Upper lobe of left lung (tissue), 6 donors: ENCODE measurements at regions not wholly inside any gene's neighbourhood (a gene's known extent, or its start where the extent isn't known, plus 50 kb on each side); places are given as distances from the start of the nearest gene placed in this dataset.

ENCODE experiments used
- ATAC-seq, 2 donors: fragments of 200-7000 bp; cut with Tn5 transposase; one replicate each; pipeline ENCODE4 v1.9.1; 2022; ENCODE audit warnings: mild to moderate bottlenecking in 2 of 2, moderate library complexity in 2 of 2; ENCODE audit not compliant: low FRiP score in 2 of 2
- DNase-seq, 2 donors: peaks; one replicate each; pipeline ENCODE4 v3.0.0-alpha.2; 2019 to 2020
- H3K27ac ChIP-seq, 4 donors: fragments of 200-600 bp; sonication (generic); one replicate each; pipeline ENCODE4 v1.5.1; 2016 to 2019
- H3K27me3 ChIP-seq, 4 donors: fragments of 200-600 bp; sonication (generic); one replicate each; pipeline ENCODE4 v1.5.1; 2017 to 2019
- H3K36me3 ChIP-seq, 4 donors: fragments of 200-600 bp; sonication (generic); one replicate each; pipeline ENCODE4 v1.5.1; 2016 to 2019
- H3K4me1 ChIP-seq, 4 donors: fragments of 200-600 bp; sonication (generic); one replicate each; pipeline ENCODE4 v1.5.1; 2018 to 2019
- H3K4me3 ChIP-seq, 4 donors: fragments of 200-600 bp; sonication (generic); one replicate each; pipeline ENCODE4 v1.5.1; 2017 to 2019; ENCODE audit warnings: mild to moderate bottlenecking in 2 of 4, moderate library complexity in 1 of 4
- H3K9me3 ChIP-seq, 4 donors: fragments of 200-600 bp; sonication (generic); one replicate each; pipeline ENCODE4 v1.5.1; 2018 to 2019
- EP300 ChIP-seq, 4 donors: sonication (generic); formaldehyde crosslinking; IDR thresholded peaks; one replicate each; pipeline ENCODE4 v1.5.1; 2017; ENCODE audit warnings: antibody characterized with exemption in 4 of 4, control low read depth in 2 of 4
- POLR2A ChIP-seq, 4 donors: fragments of 450-650 bp; IDR thresholded peaks; one replicate each; pipeline ENCODE4 v1.5.1; 2016 to 2017; ENCODE audit warnings: antibody characterized with exemption in 4 of 4, mild to moderate bottlenecking in 2 of 4
- POLR2AphosphoS5 ChIP-seq, 2 donors: sonication (generic); formaldehyde crosslinking; IDR thresholded peaks; one replicate each; pipeline ENCODE4 v1.5.1; 2017; ENCODE audit warnings: antibody characterized with exemption in 2 of 2
- WGBS, 2 donors: methylation state at CpG; one replicate each; pipeline ENCODE4 v1.1.5; 2017 to 2018; 5-methylcytosine and 5-hydroxymethylcytosine counted together
- TF ChIP-seq, protein P1 (sequence below), 6 experiments: fragments of 450-650 bp in 4 of 6; fragments of 200-600 bp in 2 of 6; sonication (generic) in 2 of 6; IDR thresholded peaks; one replicate each; pipeline ENCODE4 v1.5.1; 2016 to 2019; ENCODE audit warnings: antibody characterized with exemption in 6 of 6
- donor health status: DM: no; HTN: no; CAD: no; lungs with moderate emphysema.
- donor health status: DM: no; HTN: yes; CAD: no; lungs with severe emphysema.

DNA sequence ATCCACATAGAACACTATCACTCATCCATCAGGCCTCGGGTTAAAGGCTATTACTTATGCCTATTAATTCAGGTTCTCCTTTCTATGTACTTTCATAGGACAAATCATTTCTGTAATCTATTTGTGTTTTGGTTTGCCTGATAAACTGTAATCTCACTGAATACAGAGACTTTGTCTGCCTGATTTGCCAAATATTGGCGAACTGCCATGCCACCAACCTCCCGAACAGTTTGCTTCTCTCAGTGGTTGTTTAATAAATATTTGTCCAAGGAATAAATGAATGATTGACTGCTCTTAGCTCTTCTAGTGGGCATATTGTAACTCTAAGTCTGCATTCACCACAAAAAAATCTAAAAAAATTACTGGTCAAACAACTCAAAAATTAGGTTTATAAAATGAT, 170.1 kb upstream of the ZFP64 start:
- ATAC-seq = no peak

DNA sequence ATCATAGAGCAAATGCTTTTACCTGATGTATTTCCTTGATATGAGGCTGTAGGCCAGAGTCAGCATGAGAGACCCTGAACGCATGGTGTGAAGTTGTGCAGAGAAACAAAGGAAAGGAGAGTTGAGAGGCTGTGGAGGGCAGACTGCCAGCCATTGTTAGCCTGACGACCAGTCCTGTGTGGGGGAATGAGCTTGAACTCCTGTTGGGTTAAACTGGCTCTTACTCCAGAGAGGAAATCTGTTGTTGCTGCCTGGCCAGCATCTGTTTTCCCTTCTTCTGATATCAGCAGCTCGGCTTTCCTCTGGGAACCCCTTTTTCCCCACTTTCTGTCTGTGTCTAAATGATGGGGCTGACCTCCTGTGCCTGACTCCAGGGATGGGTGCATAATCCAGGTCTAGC, 158.2 kb upstream of the ZFP64 start:
- no peak for TF ChIP-seq EP300 (IDR thresholded peaks at IDR 0.05)
- TF ChIP-seq POLR2AphosphoS5 (IDR thresholded peaks at IDR 0.05) = no peak
- TF ChIP-seq, protein P1, sequence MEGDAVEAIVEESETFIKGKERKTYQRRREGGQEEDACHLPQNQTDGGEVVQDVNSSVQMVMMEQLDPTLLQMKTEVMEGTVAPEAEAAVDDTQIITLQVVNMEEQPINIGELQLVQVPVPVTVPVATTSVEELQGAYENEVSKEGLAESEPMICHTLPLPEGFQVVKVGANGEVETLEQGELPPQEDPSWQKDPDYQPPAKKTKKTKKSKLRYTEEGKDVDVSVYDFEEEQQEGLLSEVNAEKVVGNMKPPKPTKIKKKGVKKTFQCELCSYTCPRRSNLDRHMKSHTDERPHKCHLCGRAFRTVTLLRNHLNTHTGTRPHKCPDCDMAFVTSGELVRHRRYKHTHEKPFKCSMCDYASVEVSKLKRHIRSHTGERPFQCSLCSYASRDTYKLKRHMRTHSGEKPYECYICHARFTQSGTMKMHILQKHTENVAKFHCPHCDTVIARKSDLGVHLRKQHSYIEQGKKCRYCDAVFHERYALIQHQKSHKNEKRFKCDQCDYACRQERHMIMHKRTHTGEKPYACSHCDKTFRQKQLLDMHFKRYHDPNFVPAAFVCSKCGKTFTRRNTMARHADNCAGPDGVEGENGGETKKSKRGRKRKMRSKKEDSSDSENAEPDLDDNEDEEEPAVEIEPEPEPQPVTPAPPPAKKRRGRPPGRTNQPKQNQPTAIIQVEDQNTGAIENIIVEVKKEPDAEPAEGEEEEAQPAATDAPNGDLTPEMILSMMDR (IDR thresholded peaks at IDR 0.05) = no peak
- no peak for TF ChIP-seq POLR2A (IDR thresholded peaks at IDR 0.05)
- Histone ChIP-seq H3K27me3 (no peaks in the 10 kb centered on the region), H3K9me3 (no peaks in the 10 kb centered on the region), H3K36me3 (no peaks in the 10 kb centered on the region), H3K27ac (no peak overlapping the region), H3K4me1 (no peaks in the 10 kb centered on the region), H3K4me3 (no peak overlapping the region)
- DNase-seq (no peak), ATAC-seq (peak in 1 of 2 donors; percentile 34)
- WGBS, 2 donors = 59 to 61% methylated on average over 3 of the region's 3 CpGs

More for the DNA sequence above, 170.1 kb upstream of the ZFP64 start:
- Histone ChIP-seq H3K27ac (no peak overlapping the region), H3K4me3 (no peak overlapping the region), H3K9me3 (no peaks in the 10 kb centered on the region), H3K27me3 (no peaks in the 10 kb centered on the region), H3K36me3 (no peaks in the 10 kb centered on the region), H3K4me1 (no peaks in the 10 kb centered on the region)
- 66 to 67% methylated on average over 3 of the region's 3 CpGs for WGBS, 2 donors
- TF ChIP-seq POLR2A (IDR thresholded peaks at IDR 0.05) (no peak), EP300 (IDR thresholded peaks at IDR 0.05) (no peak), POLR2AphosphoS5 (IDR thresholded peaks at IDR 0.05) (no peak)
- TF ChIP-seq, protein P1 (IDR thresholded peaks at IDR 0.05) = no peak
- DNase-seq = no peak

DNA sequence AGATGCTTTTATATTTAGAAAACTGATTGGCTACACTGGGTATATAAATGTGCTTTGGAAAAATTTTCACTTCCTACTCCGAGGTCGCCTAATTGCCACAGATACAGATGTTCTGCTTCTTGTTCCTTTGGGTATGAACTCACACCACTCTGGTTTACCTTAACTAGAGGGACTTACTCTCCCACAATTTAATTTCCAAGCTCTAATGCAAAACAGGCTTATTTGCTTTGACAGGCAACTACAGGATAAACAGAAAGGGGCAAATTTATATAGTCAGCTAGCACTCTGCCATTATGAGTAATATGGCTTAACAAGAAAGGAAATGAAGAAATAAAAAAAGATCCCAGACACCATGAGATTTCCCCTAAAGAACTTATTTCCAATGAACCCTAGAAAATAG, 156.9 kb upstream of the ZFP64 start:
- 79 to 86% methylated on average over 2 of the region's 2 CpGs for WGBS, 2 donors
- no peaks in the 10 kb centered on the region for H3K36me3 ChIP-seq

DNA sequence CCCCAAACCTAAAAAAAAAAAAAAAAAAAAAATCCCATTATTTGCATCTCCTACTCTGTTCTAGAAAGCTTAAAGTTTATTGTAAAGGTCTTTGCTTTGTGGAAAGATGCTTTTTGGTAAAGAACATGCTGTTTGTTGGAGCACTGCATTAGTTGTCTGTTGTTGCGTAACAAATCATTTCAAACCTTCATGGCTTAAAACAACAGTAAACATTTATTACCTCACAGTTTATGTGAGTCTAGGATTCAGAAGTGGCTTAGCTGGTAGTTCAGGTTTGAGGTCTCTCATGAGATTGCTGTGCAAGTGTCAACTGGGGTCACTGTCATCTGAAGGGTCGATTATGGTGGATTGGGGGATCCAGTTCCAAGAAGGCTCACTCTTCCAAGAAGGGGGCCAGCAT, 155.2 kb upstream of the ZFP64 start:
- no peak overlapping the region for H3K4me3 ChIP-seq
- no peak for TF ChIP-seq POLR2A (IDR thresholded peaks at IDR 0.05)
- TF ChIP-seq, protein P1 (IDR thresholded peaks at IDR 0.05) = no peak
- no peak for TF ChIP-seq POLR2AphosphoS5 (IDR thresholded peaks at IDR 0.05)
- no peak for TF ChIP-seq EP300 (IDR thresholded peaks at IDR 0.05)
- ATAC-seq (no peak), DNase-seq (no peak)
- H3K4me1 ChIP-seq = no peaks in the 10 kb centered on the region
- no peaks in the 10 kb centered on the region for H3K27me3 ChIP-seq
- H3K27ac ChIP-seq = no peak overlapping the region
- no peaks in the 10 kb centered on the region for H3K36me3 ChIP-seq
- 70 to 75% methylated on average over 2 of the region's 2 CpGs for WGBS, 2 donors
- no peaks in the 10 kb centered on the region for H3K9me3 ChIP-seq

More for the DNA sequence above, 156.9 kb upstream of the ZFP64 start:
- H3K9me3 ChIP-seq = no peaks in the 10 kb centered on the region
- no peaks in the 10 kb centered on the region for H3K4me1 ChIP-seq
- no peak overlapping the region for H3K27ac ChIP-seq
- H3K27me3 ChIP-seq = no peaks in the 10 kb centered on the region
- TF ChIP-seq POLR2AphosphoS5 (IDR thresholded peaks at IDR 0.05) (no peak), POLR2A (IDR thresholded peaks at IDR 0.05) (no peak), EP300 (IDR thresholded peaks at IDR 0.05) (no peak)
- TF ChIP-seq, protein P1 (IDR thresholded peaks at IDR 0.05) = no peak
- H3K4me3 ChIP-seq = no peak overlapping the region
- DNase-seq = no peak
- ATAC-seq = no peak

DNA sequence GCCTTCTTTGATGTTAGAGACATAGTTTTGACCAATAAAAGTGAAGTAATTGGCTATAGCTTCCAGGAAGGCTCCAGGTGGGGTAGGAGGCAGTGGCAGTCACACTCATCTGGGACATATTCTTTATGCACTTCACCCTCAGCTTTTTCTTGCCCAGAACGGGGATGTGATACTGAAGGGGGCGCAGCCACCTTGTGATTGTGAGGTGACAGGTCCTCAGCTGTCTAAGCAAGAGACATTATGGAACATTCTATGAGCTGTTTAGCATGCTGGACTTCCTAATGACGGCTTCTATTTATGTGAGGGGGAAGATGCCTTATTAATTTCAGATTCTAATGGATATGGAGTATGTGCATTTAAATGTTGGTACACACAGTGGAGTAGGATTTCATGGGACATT, 151.3 kb upstream of the ZFP64 start:
- no peaks in the 10 kb centered on the region for H3K9me3 ChIP-seq
- TF ChIP-seq EP300 (IDR thresholded peaks at IDR 0.05) (no peak), POLR2A (IDR thresholded peaks at IDR 0.05) (no peak), POLR2AphosphoS5 (IDR thresholded peaks at IDR 0.05) (no peak)
- TF ChIP-seq, protein P1 (IDR thresholded peaks at IDR 0.05) = no peak
- 74 to 85% methylated on average over 3 of the region's 3 CpGs for WGBS, 2 donors
- no peak overlapping the region for H3K27ac ChIP-seq
- H3K4me3 ChIP-seq = no peak overlapping the region
- H3K36me3 ChIP-seq = no peaks in the 10 kb centered on the region
- DNase-seq (no peak), ATAC-seq (no peak)
- no peaks in the 10 kb centered on the region for H3K4me1 ChIP-seq
- H3K27me3 ChIP-seq = no peaks in the 10 kb centered on the region
